ENCODE measurements at regions not wholly inside any gene's neighbourhood (a gene's known extent, or its start where the extent isn't known, plus 50 kb on each side); places are given as distances from the start of the nearest gene placed in this dataset.
A peak's percentile ranks its signal among the peaks of the same experiment; 100 is the strongest.

DNA sequence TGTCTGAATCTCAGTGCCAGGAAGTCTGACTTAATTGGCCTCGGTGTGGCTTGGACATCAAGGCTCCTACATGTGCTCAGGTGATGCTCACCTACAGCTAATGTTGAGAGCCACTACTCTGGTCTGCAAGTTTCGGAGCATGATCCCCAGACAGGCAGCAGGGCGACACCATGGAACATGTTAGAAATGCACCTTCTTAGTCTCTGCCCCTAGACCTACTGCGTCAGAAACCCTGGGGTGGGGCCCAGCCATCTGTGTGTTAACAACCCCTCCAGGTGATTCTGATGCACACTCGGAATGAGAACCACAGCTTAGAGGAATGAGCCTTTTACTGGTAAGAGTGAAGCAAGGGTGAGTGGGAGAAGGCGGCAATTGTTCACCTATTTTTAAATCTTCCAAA is 86.9 kb upstream of the NABP1 start:
- ATAC-seq (no peak), DNase-seq (no peak)
- H3K36me3 Mint-ChIP-seq (ENCODE audit: insufficient read depth) = no peaks in the 10 kb centered on the region
- H3K27me3 Mint-ChIP-seq (ENCODE audit: low read depth) = no peaks in the 10 kb centered on the region
- no peak overlapping the region for H3K4me3 Mint-ChIP-seq
- no peaks in the 10 kb centered on the region for H3K9me3 Mint-ChIP-seq
- peaks cover 2% of the 10 kb centered on the region for H3K4me1 Mint-ChIP-seq (ENCODE audit: low read depth)

DNA sequence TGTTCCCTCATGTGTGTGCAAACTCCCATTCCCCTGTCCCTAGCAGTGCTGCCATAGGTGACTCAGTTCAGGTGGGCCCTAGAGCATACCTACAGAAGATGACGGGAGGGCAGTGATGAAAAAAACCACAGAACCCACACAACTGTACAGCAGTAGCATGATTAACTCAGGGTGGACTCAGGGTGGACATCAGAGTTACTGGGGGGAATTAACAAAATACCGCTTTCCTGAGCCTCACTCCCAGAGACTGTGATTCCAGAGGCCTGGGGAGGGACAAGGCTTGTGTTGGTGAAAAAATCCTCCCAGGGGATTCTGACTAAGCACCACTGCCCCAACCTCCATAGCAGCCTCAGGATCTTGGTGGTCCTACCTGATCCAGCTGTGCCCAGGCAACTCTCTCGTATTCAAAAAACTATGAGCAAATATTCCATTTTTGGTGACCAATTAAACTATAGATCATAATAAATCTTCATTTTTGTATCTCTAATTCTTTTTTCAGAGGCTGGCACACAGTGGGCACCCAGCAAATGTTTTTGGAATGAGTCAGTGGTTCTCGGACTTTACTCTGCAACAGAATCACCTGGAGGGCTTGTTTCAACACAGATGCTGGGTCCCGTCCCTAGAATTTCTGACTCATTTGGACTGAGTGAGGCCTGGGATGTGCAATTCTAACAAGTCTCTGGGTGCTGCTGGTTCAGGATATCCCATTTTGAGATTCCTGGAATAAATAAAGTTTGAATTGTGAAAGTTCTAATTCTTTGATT is 84.1 kb upstream of the NABP1 start:
- H3K9me3 Mint-ChIP-seq = no peaks in the 10 kb centered on the region
- no peak overlapping the region for H3K4me3 Mint-ChIP-seq
- no peaks in the 10 kb centered on the region for H3K27me3 Mint-ChIP-seq (ENCODE audit: low read depth)
- H3K36me3 Mint-ChIP-seq (ENCODE audit: insufficient read depth) = no peaks in the 10 kb centered on the region
- DNase-seq = no peak
- H3K4me1 Mint-ChIP-seq (ENCODE audit: low read depth) = no peaks in the 10 kb centered on the region
- ATAC-seq = no peak

DNA sequence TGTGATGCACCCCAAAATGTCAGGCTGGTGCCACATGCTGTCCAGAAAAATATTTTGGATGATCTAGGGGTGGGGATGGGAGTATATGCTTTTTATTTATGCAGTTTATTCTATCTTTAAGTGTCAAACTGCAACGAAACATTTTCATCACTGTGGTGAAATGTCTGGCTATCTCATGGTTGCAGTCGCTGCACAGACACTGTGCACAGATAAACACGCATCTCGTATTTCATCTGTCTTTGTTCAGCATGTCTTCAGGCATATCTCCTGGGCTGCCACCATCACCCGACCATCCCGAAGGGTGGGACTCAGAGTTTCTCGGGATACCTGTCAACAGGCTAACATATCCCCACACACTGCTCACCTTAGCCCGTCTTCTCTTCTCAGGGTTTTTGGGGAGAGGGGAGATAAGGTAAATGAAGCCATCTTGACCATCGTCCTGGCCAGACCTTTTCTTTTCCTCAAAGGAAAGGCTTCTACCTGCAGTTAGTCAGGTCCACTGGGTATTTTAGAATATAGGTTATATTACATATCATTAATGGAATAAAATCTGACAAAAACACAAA is 80.7 kb upstream of the NABP1 start:
- H3K36me3 Mint-ChIP-seq (ENCODE audit: insufficient read depth) = no peaks in the 10 kb centered on the region
- no peaks in the 10 kb centered on the region for H3K9me3 Mint-ChIP-seq
- H3K4me1 Mint-ChIP-seq (ENCODE audit: low read depth) = peaks cover 1% of the 10 kb centered on the region
- DNase-seq = no peak
- ATAC-seq = no peak
- no peaks in the 10 kb centered on the region for H3K27me3 Mint-ChIP-seq (ENCODE audit: low read depth)
- no peak overlapping the region for H3K4me3 Mint-ChIP-seq

DNA sequence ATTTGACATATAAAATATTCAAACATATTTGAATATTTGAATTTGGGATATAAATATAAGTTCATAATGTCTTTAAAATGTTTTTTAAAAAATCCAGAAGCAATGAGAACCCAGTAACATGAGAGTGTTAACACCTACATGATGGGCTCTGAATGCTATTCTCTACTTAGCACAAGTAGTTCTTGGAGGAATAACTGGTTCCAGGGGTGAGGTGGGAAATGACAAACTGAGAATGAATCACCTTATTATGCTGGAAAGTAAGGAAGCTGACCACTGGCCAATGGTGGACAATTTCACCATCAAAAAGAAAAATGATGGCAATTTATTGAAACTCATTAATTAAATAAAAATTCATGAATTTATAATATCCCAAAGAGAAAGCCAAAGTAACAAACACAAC is 79.6 kb upstream of the NABP1 start:
- Mint-ChIP-seq H3K4me3 (no peak overlapping the region), H3K36me3 (ENCODE audit: insufficient read depth) (no peaks in the 10 kb centered on the region), H3K9me3 (no peaks in the 10 kb centered on the region), H3K27me3 (ENCODE audit: low read depth) (no peaks in the 10 kb centered on the region), H3K4me1 (ENCODE audit: low read depth) (peaks cover 1% of the 10 kb centered on the region)
- DNase-seq (no peak), ATAC-seq (no peak)

DNA sequence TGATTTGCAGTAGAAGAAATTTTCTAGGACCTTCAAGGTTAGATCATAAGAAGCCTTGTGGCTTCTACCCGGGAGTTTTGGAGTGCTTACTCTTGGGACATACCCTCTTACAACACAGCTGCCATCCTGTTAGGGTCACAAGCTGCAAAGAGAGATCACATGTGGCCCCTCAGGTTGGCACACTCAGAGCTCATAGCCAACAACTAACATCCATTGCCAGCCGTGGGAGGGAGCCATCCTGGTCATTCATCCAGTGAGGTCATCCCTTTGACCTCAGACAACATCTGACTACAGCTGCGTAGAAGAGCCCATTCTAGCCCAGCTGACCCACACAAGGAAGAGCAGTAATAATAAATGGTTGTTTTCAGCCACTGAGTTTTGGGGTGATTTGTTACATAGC is 76.9 kb upstream of the NABP1 start:
- Mint-ChIP-seq H3K27me3 (ENCODE audit: low read depth) (no peaks in the 10 kb centered on the region), H3K4me3 (no peak overlapping the region), H3K9me3 (no peaks in the 10 kb centered on the region), H3K4me1 (ENCODE audit: low read depth) (peaks cover 1% of the 10 kb centered on the region), H3K36me3 (ENCODE audit: insufficient read depth) (no peaks in the 10 kb centered on the region)
- ATAC-seq (no peak), DNase-seq (no peak)

DNA sequence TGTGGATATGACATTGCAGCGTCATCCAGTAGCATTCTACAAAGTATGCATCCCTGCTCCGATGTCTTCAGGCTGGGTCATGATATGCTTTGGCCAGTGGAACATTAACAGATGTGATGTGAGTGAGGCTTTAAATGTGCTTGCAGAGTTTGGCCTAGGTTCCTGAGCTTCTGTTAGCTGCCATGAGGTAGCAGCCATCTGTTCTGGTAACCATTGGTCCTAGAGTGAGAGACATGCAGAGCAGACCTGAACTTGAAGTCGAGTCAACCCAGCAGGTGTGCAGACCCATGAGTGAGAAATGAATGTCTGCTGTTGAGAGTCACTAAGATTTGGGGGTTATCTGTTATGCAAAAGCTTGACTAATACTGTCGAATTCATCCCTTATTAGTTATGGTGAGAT is 73.8 kb upstream of the NABP1 start:
- ATAC-seq = no peak
- H3K36me3 Mint-ChIP-seq (ENCODE audit: insufficient read depth) = no peaks in the 10 kb centered on the region

DNA sequence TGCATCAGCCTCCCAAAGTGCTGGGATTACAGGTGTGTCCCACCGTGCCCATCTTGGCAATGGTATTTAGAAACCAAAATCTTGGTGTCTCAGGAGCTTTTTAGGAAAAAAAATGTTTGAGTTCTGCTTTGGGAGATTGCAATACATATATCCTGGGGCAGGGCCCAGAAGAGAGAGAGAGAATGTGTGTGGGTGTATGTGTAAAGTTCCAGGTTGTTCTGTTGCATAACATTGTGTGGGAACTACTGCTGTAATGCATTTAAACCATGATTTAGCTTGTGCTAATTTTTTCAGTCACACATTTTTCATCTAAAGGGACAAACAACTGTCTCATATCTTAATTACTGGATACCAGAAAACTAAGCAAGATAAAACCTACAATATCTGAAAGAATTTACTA is 70.8 kb upstream of the NABP1 start:
- no peaks in the 10 kb centered on the region for H3K4me1 Mint-ChIP-seq (ENCODE audit: low read depth)
- ATAC-seq = no peak
- H3K9me3 Mint-ChIP-seq = no peaks in the 10 kb centered on the region
- H3K36me3 Mint-ChIP-seq (ENCODE audit: insufficient read depth) = no peaks in the 10 kb centered on the region
- H3K4me3 Mint-ChIP-seq = no peak overlapping the region
- DNase-seq = no peak
- no peaks in the 10 kb centered on the region for H3K27me3 Mint-ChIP-seq (ENCODE audit: low read depth)

More for the DNA sequence above, 73.8 kb upstream of the NABP1 start:
- Mint-ChIP-seq H3K4me1 (ENCODE audit: low read depth) (peaks cover 1% of the 10 kb centered on the region), H3K9me3 (no peaks in the 10 kb centered on the region), H3K4me3 (no peak overlapping the region), H3K27me3 (ENCODE audit: low read depth) (no peaks in the 10 kb centered on the region)
- no peak for DNase-seq

DNA sequence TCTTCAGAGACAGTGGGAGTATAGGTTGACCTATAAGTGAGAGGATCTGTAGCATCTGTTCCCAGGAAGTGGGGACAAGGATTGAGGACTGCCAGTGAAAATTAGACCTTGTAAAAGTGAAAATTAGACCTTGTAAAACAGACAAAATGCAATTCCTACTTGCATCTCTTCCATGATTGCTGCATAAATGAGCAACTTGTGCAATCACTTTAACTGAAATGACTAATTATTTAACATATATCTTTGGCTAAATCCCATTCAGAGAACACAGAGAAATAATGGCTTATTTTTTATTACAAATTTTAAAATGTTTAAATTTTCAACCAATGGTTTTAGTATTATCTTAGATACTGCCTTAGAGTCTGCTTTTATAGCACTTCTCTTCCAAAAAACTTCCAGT is 67.2 kb upstream of the NABP1 start:
- Mint-ChIP-seq H3K27me3 (ENCODE audit: low read depth) (no peaks in the 10 kb centered on the region), H3K36me3 (ENCODE audit: insufficient read depth) (no peaks in the 10 kb centered on the region), H3K4me1 (ENCODE audit: low read depth) (peaks cover 2% of the 10 kb centered on the region), H3K9me3 (no peaks in the 10 kb centered on the region), H3K4me3 (no peak overlapping the region)
- no peak for DNase-seq
- ATAC-seq = no peak

DNA sequence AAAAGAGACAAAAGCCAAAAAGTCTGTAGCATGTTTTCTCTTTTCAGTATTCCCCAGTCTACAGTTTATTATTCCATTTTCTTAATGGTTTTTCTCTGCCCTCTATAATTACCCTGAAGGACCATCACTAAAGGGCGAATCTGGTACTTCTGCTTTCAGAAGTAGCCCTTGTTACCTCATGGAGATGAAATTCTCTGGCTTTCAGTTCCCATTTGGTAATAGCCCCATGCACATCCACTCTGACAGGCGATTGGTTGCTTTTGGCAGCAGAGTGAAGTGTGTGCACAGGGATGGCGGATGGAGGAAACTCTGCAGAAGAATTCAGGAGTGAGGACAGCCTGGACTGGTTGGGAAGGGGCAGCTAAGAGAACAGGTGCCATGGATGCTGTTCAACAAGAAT is 66.3 kb upstream of the NABP1 start:
- ATAC-seq = no peak
- Mint-ChIP-seq H3K4me3 (no peak overlapping the region), H3K27me3 (ENCODE audit: low read depth) (no peaks in the 10 kb centered on the region), H3K9me3 (no peaks in the 10 kb centered on the region), H3K4me1 (ENCODE audit: low read depth) (peaks cover 5% of the 10 kb centered on the region), H3K36me3 (ENCODE audit: insufficient read depth) (no peaks in the 10 kb centered on the region)
- DNase-seq = no peak

DNA sequence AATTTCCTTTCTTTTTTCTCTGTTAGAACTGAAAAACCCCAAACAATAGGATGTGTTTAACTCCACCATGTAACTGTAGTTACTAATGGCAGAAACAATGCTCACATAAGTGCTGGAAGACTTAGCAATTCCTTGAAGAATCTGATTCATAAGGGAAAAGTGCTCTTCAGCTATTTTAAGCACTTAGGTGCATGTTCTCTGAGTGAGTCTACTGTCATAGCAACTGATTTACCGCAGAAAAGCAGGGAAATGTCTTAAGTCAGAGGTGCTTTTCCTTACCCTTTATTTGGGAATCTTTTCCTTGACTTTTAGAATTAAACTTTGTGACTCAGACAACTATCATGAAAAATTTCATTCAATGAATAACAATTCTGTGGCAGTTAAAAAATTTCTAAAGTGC is 65.4 kb upstream of the NABP1 start:
- H3K4me1 Mint-ChIP-seq (ENCODE audit: low read depth) = peaks cover 11% of the 10 kb centered on the region
- no peak for ATAC-seq
- H3K36me3 Mint-ChIP-seq (ENCODE audit: insufficient read depth) = no peaks in the 10 kb centered on the region
- DNase-seq = no peak
- no peak overlapping the region for H3K4me3 Mint-ChIP-seq
- no peaks in the 10 kb centered on the region for H3K27me3 Mint-ChIP-seq (ENCODE audit: low read depth)
- H3K9me3 Mint-ChIP-seq = no peaks in the 10 kb centered on the region

DNA sequence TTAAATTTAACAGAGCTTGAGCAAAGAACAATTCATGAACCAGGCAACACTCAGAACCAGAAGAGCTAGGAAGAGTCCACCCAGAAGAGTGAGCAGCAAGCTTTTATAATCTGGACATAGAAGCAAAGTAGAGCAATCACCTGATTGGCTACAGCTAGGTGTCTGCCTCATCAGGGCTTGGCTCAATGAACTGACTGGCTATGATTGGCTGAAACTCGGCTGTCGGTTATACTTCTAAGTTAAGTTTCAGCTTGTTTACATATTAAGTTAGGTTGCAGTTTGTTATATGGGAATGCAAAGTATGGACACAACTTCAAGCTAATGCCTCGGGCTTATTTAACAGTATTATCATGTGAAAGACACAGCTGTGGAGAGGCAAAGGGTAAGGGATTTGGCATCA is 63.2 kb upstream of the NABP1 start:
- H3K4me1 Mint-ChIP-seq (ENCODE audit: low read depth) = peaks cover 32% of the 10 kb centered on the region
- no peaks in the 10 kb centered on the region for H3K36me3 Mint-ChIP-seq (ENCODE audit: insufficient read depth)
- H3K9me3 Mint-ChIP-seq = no peaks in the 10 kb centered on the region
- no peak for DNase-seq
- ATAC-seq = no peak
- H3K27me3 Mint-ChIP-seq (ENCODE audit: low read depth) = no peaks in the 10 kb centered on the region
- no peak overlapping the region for H3K4me3 Mint-ChIP-seq

DNA sequence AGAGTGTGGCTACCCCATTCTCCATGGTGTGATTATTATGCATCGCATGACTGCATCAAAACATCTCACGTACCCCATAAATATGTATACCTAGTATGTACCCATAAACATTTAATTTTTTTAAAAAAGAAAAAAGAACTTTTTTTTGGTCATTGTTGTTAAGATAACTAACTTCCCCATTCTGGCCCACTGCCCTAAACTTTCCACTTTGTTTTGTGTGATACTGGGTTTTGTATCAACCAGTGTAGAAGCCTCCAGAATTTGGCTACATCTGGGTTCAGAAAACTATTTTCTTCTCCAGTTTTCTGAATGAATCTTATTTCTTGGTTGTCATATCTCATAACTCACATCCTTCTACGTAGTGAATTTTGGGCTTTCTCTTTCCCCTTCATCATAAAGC is 62.3 kb upstream of the NABP1 start:
- ATAC-seq = no peak
- no peak for DNase-seq
- H3K4me3 Mint-ChIP-seq = no peak overlapping the region
- H3K4me1 Mint-ChIP-seq (ENCODE audit: low read depth) = peaks cover 38% of the 10 kb centered on the region
- H3K36me3 Mint-ChIP-seq (ENCODE audit: insufficient read depth) = no peaks in the 10 kb centered on the region
- no peaks in the 10 kb centered on the region for H3K9me3 Mint-ChIP-seq
- no peaks in the 10 kb centered on the region for H3K27me3 Mint-ChIP-seq (ENCODE audit: low read depth)

DNA sequence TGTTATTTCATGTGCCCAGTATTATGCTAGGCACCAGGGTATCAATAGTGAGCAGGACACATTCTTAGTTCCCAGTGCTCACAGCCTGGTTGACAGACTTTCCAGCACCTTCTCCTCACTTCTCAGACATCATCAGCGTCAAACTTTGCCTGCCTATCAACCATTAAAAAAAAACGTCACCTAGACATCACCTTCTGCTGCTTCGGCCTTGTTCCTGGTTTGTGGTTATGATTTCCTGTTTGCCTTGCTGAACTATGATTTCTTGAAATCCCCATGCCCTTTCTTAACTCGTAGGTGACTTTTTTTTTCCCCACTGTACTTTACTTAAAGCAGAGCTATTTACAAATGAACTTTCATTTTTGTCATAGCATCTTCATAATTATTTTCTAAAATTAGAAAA is 60.4 kb upstream of the NABP1 start:
- peak overlapping the region; percentile 1 for H3K4me3 Mint-ChIP-seq

DNA sequence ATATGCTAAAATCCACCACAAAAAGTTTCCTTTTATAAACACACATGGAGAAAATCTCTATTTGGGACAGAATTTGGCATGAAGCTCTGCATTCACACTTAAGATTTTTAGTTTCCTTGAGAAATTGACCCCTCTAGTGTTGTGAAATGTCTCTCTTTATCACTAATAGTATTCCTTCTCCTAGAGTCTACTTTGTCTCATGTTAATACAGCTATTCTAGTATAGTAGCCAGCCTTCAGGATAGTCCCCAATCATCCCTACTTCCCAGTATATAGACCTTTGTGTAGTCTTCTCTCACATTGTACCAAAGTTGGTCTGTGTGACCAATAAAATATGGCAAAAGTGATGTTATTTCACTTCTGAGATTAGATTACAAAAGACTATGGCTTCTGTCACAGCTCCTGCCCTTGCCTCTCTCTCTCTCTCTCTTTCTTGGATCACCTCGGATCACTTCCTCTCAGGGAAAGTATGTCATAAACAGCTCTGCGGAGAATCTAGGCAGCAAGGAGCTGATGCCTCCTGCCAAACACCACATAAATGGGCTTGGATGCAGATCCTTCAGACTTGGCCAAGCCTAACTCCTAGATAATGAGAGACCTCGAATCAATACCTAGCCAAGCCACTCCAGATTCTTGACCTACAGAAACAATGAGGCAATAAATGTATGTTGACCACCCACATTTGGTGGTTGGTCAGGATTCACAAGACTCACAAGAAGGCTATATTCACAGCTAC is 59.7 kb upstream of the NABP1 start:
- Mint-ChIP-seq H3K27me3 (ENCODE audit: low read depth) (no peaks in the 10 kb centered on the region), H3K9me3 (no peaks in the 10 kb centered on the region), H3K4me1 (ENCODE audit: low read depth) (peaks cover 51% of the 10 kb centered on the region), H3K4me3 (peak overlapping the region; percentile 44), H3K36me3 (ENCODE audit: insufficient read depth) (no peaks in the 10 kb centered on the region)
- no peak for DNase-seq
- ATAC-seq = no peak

More for the DNA sequence above, 60.4 kb upstream of the NABP1 start:
- H3K4me1 Mint-ChIP-seq (ENCODE audit: low read depth) = peaks cover 49% of the 10 kb centered on the region
- no peaks in the 10 kb centered on the region for H3K9me3 Mint-ChIP-seq
- peak; percentile 82 to 85 for ATAC-seq
- no peaks in the 10 kb centered on the region for H3K36me3 Mint-ChIP-seq (ENCODE audit: insufficient read depth)
- peak; percentile 39 for DNase-seq
- H3K27me3 Mint-ChIP-seq (ENCODE audit: low read depth) = no peaks in the 10 kb centered on the region

DNA sequence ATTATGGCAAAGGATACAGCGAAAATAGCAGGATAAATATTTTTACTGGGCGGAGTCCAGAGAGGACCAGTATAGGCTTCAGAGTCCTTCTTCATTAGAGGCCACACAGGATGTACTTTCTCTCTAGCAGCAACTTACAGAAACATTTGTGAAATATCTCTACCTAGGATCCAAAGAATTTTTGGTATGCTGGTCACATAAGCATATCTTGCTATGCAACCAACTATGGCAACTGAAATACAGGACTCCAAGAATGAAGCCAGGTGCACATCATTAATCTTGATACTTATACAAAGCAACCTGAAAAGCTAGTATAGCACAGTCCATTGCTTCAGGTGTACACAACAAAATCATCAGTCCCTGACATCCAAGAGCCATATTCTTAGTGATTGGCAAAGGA is 59.1 kb upstream of the NABP1 start:
- Mint-ChIP-seq H3K9me3 (no peaks in the 10 kb centered on the region), H3K4me1 (ENCODE audit: low read depth) (peaks cover 55% of the 10 kb centered on the region), H3K27me3 (ENCODE audit: low read depth) (no peaks in the 10 kb centered on the region), H3K36me3 (ENCODE audit: insufficient read depth) (no peaks in the 10 kb centered on the region), H3K4me3 (no peak overlapping the region)
- DNase-seq (no peak), ATAC-seq (no peak)
